C4-2B (cell line): ENCODE measurements at regions not wholly inside any gene's neighbourhood (a gene's known extent, or its start where the extent isn't known, plus 50 kb on each side); places are given as distances from the start of the nearest gene placed in this dataset.

Experiments used
- H3K27ac ChIP-seq: fragments of 450-650 bp; 2 replicates; pipeline ENCODE4 v1.5.1; 2017
- ZFX ChIP-seq: fragments of 450-650 bp; IDR thresholded peaks from 2 replicates; pipeline ENCODE4 v1.6.1; 2017
- TF ChIP-seq, protein P1 (sequence below): fragments of 450-650 bp; conservative IDR thresholded peaks from 2 replicates; pipeline ENCODE4 v1.5.1; 2017; ENCODE audit warnings: mild to moderate bottlenecking

DNA sequence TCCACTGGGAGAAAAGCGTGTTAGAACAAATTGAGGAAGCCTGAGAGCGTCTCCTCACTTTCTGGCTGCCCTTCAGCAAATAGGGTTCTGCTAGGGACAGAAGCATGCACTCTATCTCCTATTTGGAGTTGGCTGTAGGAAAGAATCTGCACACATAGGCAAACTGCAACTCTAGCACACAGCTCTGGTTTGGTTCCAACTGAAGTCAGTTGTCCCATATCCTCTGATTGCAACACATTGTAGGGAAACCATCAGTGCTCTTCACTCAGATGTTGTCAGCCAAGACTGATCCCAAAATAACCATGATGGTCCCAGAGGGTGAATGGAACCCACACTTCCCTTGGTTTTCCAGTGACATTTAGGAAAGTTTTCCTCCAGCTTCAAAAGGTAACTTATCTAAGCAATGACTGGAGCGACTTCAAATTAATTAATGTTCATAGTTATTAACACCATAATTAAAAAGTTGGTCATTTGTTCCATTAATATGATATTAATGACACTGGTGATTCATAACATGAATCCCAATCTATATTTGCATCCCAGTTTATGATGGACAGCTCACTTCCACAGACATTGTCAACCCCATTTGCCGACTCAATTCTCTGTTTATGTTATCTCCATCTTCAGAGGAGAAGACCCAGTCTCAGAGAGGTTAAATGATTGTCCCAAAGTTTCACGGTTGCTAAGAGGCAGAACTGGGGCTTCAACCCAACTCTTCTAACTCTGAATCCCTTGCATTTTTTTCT, 136.7 kb upstream of the ZNF462 start:
- TF ChIP-seq ZFX = no peak
- TF ChIP-seq, protein P1, sequence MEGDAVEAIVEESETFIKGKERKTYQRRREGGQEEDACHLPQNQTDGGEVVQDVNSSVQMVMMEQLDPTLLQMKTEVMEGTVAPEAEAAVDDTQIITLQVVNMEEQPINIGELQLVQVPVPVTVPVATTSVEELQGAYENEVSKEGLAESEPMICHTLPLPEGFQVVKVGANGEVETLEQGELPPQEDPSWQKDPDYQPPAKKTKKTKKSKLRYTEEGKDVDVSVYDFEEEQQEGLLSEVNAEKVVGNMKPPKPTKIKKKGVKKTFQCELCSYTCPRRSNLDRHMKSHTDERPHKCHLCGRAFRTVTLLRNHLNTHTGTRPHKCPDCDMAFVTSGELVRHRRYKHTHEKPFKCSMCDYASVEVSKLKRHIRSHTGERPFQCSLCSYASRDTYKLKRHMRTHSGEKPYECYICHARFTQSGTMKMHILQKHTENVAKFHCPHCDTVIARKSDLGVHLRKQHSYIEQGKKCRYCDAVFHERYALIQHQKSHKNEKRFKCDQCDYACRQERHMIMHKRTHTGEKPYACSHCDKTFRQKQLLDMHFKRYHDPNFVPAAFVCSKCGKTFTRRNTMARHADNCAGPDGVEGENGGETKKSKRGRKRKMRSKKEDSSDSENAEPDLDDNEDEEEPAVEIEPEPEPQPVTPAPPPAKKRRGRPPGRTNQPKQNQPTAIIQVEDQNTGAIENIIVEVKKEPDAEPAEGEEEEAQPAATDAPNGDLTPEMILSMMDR = no peak
- H3K27ac ChIP-seq = no peak overlapping the region

DNA sequence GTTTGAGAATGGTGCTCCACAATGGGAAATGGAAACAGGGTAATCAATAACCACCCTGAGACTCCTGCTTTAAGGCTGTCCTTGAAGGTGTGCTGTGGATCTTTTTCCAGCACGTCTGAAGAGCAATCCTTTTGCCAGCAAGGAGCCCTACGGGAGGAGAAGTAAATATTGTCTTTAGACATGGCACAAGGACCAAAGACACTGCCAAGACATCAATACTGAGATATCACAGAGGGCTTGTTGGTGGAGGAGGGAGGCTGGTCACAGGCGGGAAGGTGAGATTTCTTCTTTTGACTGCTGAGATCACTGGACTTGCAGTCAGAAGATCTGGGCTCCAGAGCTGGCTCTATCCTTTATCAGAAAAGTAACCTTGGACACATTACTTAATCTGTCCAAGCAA, 135.0 kb upstream of the ZNF462 start:
- H3K27ac ChIP-seq = no peak overlapping the region
- no peak for TF ChIP-seq ZFX
- TF ChIP-seq, protein P1 = no peak

DNA sequence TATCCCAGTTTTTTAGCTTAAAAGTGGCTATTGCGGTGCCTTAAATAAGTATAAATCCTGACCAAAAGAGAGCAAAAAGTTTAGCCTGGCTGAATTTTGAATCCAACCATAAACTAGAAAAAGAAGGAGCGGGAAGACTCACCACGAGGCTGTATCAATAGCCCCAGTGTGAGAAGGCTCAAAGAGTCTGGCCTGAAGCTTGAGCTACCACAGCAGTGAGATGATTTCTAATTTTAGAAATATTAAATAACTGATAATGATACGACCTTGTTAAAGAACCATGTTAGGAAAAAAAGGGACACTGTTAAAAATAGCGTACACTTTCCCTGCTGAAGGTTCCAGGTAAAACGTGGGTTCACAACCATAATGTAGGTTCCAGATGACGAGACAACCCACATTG, 134.1 kb upstream of the ZNF462 start:
- H3K27ac ChIP-seq = no peak overlapping the region
- TF ChIP-seq, protein P1 = no peak
- TF ChIP-seq ZFX = no peak

DNA sequence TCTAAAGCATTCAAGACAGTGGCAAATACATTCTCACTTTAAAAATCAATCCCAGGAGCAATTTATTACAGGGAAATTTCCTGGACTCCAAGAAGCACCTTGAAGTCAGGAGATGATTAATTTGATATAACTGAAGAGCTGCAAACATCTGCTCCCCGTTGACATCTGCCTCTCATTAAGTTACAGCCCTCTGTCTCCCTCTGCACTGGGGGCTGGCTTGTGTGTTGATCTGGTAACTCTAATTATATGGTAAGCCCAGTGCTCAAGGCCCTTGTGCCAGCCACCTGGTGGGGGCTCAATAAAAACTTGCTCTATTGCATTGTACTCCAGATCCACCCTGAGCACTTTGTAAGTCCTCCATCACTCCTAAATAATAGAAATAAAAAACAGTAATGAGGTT, 131.1 kb upstream of the ZNF462 start:
- H3K27ac ChIP-seq = no peak overlapping the region
- TF ChIP-seq, protein P1 = no peak
- no peak for TF ChIP-seq ZFX

DNA sequence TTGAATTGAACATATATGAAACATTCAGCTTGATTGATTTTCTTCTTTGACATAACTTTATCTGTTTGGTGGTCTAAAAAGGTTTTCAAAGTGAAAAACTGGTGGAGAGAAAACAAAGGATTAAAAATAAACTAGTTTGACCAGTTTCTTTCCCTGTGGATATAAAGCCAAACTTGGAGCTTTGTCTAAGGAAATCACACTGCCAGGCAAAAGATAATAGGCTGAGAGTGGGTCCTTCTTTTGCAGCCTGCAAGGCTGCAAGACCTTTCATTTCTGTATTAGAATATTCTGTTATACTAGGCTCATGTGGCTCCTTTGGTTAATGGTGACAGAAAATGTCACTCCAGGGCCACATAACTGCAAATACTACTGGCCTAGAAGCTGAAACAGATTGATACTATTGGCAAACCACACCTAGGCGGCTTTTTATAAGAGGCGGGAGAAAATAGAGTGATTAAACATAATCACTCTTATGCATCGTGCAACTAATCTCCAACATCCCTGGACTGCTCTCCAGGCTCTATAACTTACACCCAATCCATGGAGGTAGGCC, 129.1 kb upstream of the ZNF462 start:
- no peak overlapping the region for H3K27ac ChIP-seq
- TF ChIP-seq, protein P1 = no peak
- no peak for TF ChIP-seq ZFX

DNA sequence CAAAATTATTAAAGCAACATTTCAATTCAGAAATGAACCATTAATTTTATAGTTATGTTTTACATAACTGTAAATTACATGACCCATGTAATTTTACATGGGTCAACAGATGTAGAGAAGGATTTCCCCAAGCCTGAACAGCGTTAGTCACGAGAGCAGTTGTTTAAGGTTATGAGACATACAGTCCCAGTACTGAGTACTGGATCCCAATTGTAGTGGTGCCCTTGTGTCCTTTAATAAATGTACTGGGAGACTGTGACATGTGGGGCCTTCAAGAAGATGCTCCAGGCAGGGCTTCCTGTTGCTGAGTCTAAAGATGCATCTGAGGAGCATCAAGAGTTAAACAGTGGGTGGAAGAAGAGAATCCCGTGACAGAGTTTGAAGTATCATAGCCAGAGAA, 125.5 kb upstream of the ZNF462 start:
- no peak overlapping the region for H3K27ac ChIP-seq
- no peak for TF ChIP-seq ZFX
- TF ChIP-seq, protein P1 = no peak

DNA sequence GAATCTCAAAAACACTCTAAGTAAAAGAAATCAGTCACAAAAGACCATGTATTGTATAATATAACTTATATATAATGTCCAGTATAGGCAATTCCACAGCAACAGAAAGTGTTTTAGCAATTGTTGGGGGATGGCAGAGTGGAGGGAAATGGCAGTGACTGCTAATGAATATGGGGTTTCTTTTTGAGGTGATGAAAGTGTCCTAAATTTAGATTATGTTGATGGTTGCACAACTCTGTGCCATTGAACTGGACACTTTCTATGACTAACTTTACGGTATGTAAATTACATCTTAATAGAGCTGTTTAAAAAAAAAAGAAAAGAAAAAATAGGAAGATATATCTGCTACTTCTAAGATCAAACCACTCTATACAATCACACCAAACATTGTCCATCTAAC, 124.9 kb upstream of the ZNF462 start:
- no peak overlapping the region for H3K27ac ChIP-seq
- TF ChIP-seq ZFX = no peak
- TF ChIP-seq, protein P1 = no peak
